SK-N-SH (cell line): ENCODE measurements at regions not wholly inside any gene's neighbourhood (a gene's known extent, or its start where the extent isn't known, plus 50 kb on each side); places are given as distances from the start of the nearest gene placed in this dataset.

Source experiments
- CTCF ChIA-PET: fragments of 300-600, 350-600 bp; formaldehyde crosslinking; extraction: SDS; loops from one replicate; lab custom pipeline; 2021; lab: Yijun Ruan, JAX
- POLR2A ChIA-PET: fragments of 350-600 bp; sonication (Branson Sonifier 250); formaldehyde crosslinking; extraction: SDS; loops from one replicate; lab custom pipeline; 2020; ENCODE audit warnings: antibody characterized with exemption, inconsistent platforms; lab: Yijun Ruan, JAX
- DNase-seq: peaks from one replicate; pipeline ENCODE4 v3.0.0; 2012
- H2AFZ ChIP-seq: fragments of 200-600 bp; sonication (generic); 2 replicates; pipeline ENCODE4 v1.8.1; 2016; ENCODE audit warnings: antibody characterized with exemption, mild to moderate bottlenecking, low read depth
- H3F3A ChIP-seq: fragments of 200-600 bp; sonication (generic); replicated peaks from 2 replicates; pipeline ENCODE3; 2016; ENCODE audit warnings: antibody characterized with exemption, mild to moderate bottlenecking; ENCODE audit not compliant: insufficient read depth
- H3K27ac ChIP-seq, 2 experiments: fragments of 200-500 bp in 1 of 2; fragments of 200-600 bp in 1 of 2; sonication (Bioruptor generic) in 1 of 2; sonication (generic), shearing (Covaris generic) in 1 of 2; 2 replicates each; pipeline versions ENCODE4 v1.5.1 to v1.6.1; 2014 to 2016; ENCODE audit warnings: low read depth in 2 of 2, inconsistent platforms in 1 of 2, low read length in 1 of 2, mild to moderate bottlenecking in 1 of 2, mixed read lengths in 1 of 2
- H3K27me3 ChIP-seq: fragments of 200-600 bp; sonication (generic), shearing (Covaris generic); 2 replicates; pipeline ENCODE4 v1.6.1; 2016; ENCODE audit warnings: mixed run types; ENCODE audit not compliant: insufficient read depth
- H3K36me3 ChIP-seq, 2 experiments: fragments of 200-500 bp in 1 of 2; fragments of 200-600 bp in 1 of 2; sonication (Bioruptor generic) in 1 of 2; sonication (generic) in 1 of 2; replicated peaks in 1 of 2; 2 replicates each; pipeline versions ENCODE3 to v1.5.1; 2014 to 2016; ENCODE audit warnings: low read length in 1 of 2, mild to moderate bottlenecking in 1 of 2; ENCODE audit not compliant: insufficient read depth in 2 of 2, control insufficient read depth in 1 of 2
- H3K4me1 ChIP-seq, 2 experiments: fragments of 200-500 bp in 1 of 2; fragments of 200-600 bp in 1 of 2; sonication (Bioruptor generic) in 1 of 2; sonication (generic), shearing (Covaris generic) in 1 of 2; 2 replicates each; pipeline versions ENCODE4 v1.5.1 to v1.6.1; 2014 to 2016; ENCODE audit warnings: low read depth in 1 of 2, low read length in 1 of 2, mixed run types in 1 of 2; ENCODE audit not compliant: insufficient read depth in 2 of 2, control insufficient read depth in 1 of 2
- H3K4me2 ChIP-seq: fragments of 200-600 bp; sonication (generic), shearing (Covaris generic); 2 replicates; pipeline ENCODE4 v1.6.1; 2017; ENCODE audit warnings: mixed run types
- H3K4me3 ChIP-seq, 2 experiments: fragments of 200-500 bp in 1 of 2; fragments of 200-600 bp in 1 of 2; sonication (Bioruptor generic) in 1 of 2; sonication (generic), shearing (Covaris generic) in 1 of 2; 2 replicates each; pipeline versions ENCODE4 v1.5.1 to v1.8.1; 2014 to 2016; ENCODE audit warnings: low read depth in 2 of 2, inconsistent platforms in 1 of 2, low read length in 1 of 2, mild to moderate bottlenecking in 1 of 2, mixed read lengths in 1 of 2, moderate library complexity in 1 of 2
- H3K79me2 ChIP-seq: fragments of 200-600 bp; sonication (generic); 2 replicates; pipeline ENCODE4 v1.8.1; 2017; ENCODE audit warnings: mild to moderate bottlenecking; ENCODE audit not compliant: insufficient read depth
- H3K9ac ChIP-seq: fragments of 200-600 bp; sonication (generic); 2 replicates; pipeline ENCODE4 v1.6.1; 2017; ENCODE audit warnings: mixed run types
- H3K9me2 ChIP-seq: fragments of 200-600 bp; sonication (generic); 2 replicates; pipeline ENCODE4 v1.6.1; 2017; ENCODE audit warnings: mixed run types
- H3K9me3 ChIP-seq: fragments of 200-600 bp; sonication (generic); 2 replicates; pipeline ENCODE4 v1.6.1; 2017; ENCODE audit warnings: mixed run types, mild to moderate bottlenecking, moderate library complexity
- H4K20me1 ChIP-seq: fragments of 200-600 bp; sonication (generic); 2 replicates; pipeline ENCODE4 v1.6.1; 2017; ENCODE audit warnings: mild to moderate bottlenecking, mixed run types; ENCODE audit not compliant: insufficient read depth
- CHD2 ChIP-seq: fragments of 150-350 bp; IDR thresholded peaks from 2 replicates; pipeline ENCODE4 v1.6.1; 2018; ENCODE audit warnings: low read length; ENCODE audit not compliant: partially characterized antibody
- ELF1 ChIP-seq: IDR thresholded peaks from 2 replicates; pipeline ENCODE4 v1.4.0; 2012
- FOSL2 ChIP-seq: IDR thresholded peaks from 2 replicates; pipeline ENCODE4 v1.4.0; 2012; ENCODE audit warnings: low read depth, mild to moderate bottlenecking, moderate library complexity, borderline replicate concordance
- FOXJ3 ChIP-seq: sonication (generic); formaldehyde crosslinking; IDR thresholded peaks from 2 replicates; pipeline ENCODE4 v1.5.1; 2020; ENCODE audit warnings: mild to moderate bottlenecking, missing genetic modification reagents
- GABPA ChIP-seq: IDR thresholded peaks from 2 replicates; pipeline ENCODE4 v1.4.0; 2012; ENCODE audit warnings: low read depth, mild to moderate bottlenecking
- GATA2 ChIP-seq: sonication (generic); formaldehyde crosslinking; IDR thresholded peaks from 2 replicates; pipeline ENCODE4 v1.5.0; 2020; ENCODE audit warnings: mild to moderate bottlenecking, missing genetic modification reagents
- JUND ChIP-seq: IDR thresholded peaks from 2 replicates; pipeline ENCODE4 v1.4.0; 2012
- NFIC ChIP-seq: IDR thresholded peaks from 2 replicates; pipeline ENCODE4 v1.4.0; 2012; ENCODE audit warnings: borderline replicate concordance
- NRF1 ChIP-seq: IDR thresholded peaks from 2 replicates; pipeline ENCODE4 v1.6.1; 2012; ENCODE audit warnings: low read depth, mild to moderate bottlenecking, low read length
- POLR2AphosphoS5 ChIP-seq: IDR thresholded peaks from 2 replicates; pipeline ENCODE4 v1.6.1; 2012; ENCODE audit warnings: low read depth, low read length
- RFX5 ChIP-seq: IDR thresholded peaks from 2 replicates; pipeline ENCODE4 v1.6.1; 2012; ENCODE audit warnings: mild to moderate bottlenecking, improper control_type of control experiment, low read length
- RXRA ChIP-seq: IDR thresholded peaks from 2 replicates; pipeline ENCODE4 v1.4.0; 2012; ENCODE audit warnings: low read depth, mild to moderate bottlenecking, borderline replicate concordance
- TAF1 ChIP-seq: IDR thresholded peaks from 2 replicates; pipeline ENCODE4 v1.6.1; 2012; ENCODE audit warnings: low read depth, mild to moderate bottlenecking, low read length, moderate library complexity, borderline replicate concordance
- TCF12 ChIP-seq: IDR thresholded peaks from 2 replicates; pipeline ENCODE4 v1.4.0; 2012
- WGBS: methylation state at CpG from one replicate; pipeline ENCODE4 v1.1.6; 2017; ENCODE audit warnings: low lambda C conversion rate; 5-methylcytosine and 5-hydroxymethylcytosine counted together
- TF ChIP-seq, protein P1 (sequence below): fragments of 200-600 bp; sonication (generic); IDR thresholded peaks from 2 replicates; pipeline ENCODE4 v1.6.1; 2017; ENCODE audit warnings: antibody characterized with exemption, mild to moderate bottlenecking, moderate library complexity
- TF ChIP-seq, protein P2 (sequence below): IDR thresholded peaks from 2 replicates; pipeline ENCODE4; 2012
- TF ChIP-seq, protein P3 (sequence below): IDR thresholded peaks from 2 replicates; pipeline ENCODE4 v1.4.0; 2012; ENCODE audit warnings: low read depth
- TF ChIP-seq, protein P4 (sequence below): IDR thresholded peaks from 2 replicates; pipeline ENCODE4 v1.6.1; 2012; ENCODE audit warnings: mild to moderate bottlenecking, low read depth, low read length, moderate library complexity
- TF ChIP-seq, protein P5 (sequence below): fragments of 150-350 bp; IDR thresholded peaks from 2 replicates; pipeline ENCODE4 v1.6.1; 2017; ENCODE audit warnings: antibody characterized with exemption, low read length, low read depth, borderline replicate concordance
- TF ChIP-seq, protein P6 (sequence below): fragments of 150-350 bp; IDR thresholded peaks from 2 replicates; pipeline ENCODE4 v1.6.1; 2016; ENCODE audit warnings: mild to moderate bottlenecking, low read depth, low read length

DNA sequence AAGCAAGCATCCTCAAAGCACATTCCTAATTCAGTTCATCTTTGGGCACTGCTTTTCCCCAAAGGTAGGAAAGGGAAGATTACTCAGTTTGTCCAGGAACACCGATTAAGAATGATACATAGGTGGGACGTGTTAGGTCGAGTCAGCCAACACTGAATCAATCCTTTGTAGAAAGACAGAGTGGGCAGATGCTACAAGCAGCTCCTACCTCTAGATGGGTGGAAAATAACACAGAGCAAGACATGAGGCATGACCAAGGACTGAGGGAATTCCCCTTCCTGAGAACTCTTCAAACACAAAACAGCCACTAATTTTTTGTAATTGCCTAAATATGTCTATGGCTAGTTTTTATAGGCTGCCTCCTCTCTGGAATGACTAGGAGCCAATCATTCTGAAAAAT, 331.7 kb downstream of the HNRNPD start:
- CTCF ChIA-PET: no interaction called here
- no peak overlapping the region for H2AFZ ChIP-seq
- H3K4me2 ChIP-seq: no peak overlapping the region
- peaks cover 31% of the 10 kb centered on the region for H3K27me3 ChIP-seq
- H3K4me3 ChIP-seq: no peak overlapping the region
- no peaks in the 10 kb centered on the region for H3K4me1 ChIP-seq
- H3K9me3 ChIP-seq: no peaks in the 10 kb centered on the region
- H3K36me3 ChIP-seq: no peaks in the 10 kb centered on the region
- H3F3A ChIP-seq: no peaks in the 10 kb centered on the region
- 4% methylated on average over 3 of the region's 3 CpGs for WGBS
- H3K27ac ChIP-seq: no peak overlapping the region
- no peak for DNase-seq
- POLR2A ChIA-PET: no interaction called here
- no peaks in the 10 kb centered on the region for H3K9me2 ChIP-seq
- H3K9ac ChIP-seq: no peak overlapping the region
- H4K20me1 ChIP-seq: no peaks in the 10 kb centered on the region
- H3K79me2 ChIP-seq: no peaks in the 10 kb centered on the region
- TF ChIP-seq TCF12: no peak
- no peak for TF ChIP-seq NFIC
- TF ChIP-seq, protein P1, sequence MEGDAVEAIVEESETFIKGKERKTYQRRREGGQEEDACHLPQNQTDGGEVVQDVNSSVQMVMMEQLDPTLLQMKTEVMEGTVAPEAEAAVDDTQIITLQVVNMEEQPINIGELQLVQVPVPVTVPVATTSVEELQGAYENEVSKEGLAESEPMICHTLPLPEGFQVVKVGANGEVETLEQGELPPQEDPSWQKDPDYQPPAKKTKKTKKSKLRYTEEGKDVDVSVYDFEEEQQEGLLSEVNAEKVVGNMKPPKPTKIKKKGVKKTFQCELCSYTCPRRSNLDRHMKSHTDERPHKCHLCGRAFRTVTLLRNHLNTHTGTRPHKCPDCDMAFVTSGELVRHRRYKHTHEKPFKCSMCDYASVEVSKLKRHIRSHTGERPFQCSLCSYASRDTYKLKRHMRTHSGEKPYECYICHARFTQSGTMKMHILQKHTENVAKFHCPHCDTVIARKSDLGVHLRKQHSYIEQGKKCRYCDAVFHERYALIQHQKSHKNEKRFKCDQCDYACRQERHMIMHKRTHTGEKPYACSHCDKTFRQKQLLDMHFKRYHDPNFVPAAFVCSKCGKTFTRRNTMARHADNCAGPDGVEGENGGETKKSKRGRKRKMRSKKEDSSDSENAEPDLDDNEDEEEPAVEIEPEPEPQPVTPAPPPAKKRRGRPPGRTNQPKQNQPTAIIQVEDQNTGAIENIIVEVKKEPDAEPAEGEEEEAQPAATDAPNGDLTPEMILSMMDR: no peak
- TF ChIP-seq, protein P2, sequence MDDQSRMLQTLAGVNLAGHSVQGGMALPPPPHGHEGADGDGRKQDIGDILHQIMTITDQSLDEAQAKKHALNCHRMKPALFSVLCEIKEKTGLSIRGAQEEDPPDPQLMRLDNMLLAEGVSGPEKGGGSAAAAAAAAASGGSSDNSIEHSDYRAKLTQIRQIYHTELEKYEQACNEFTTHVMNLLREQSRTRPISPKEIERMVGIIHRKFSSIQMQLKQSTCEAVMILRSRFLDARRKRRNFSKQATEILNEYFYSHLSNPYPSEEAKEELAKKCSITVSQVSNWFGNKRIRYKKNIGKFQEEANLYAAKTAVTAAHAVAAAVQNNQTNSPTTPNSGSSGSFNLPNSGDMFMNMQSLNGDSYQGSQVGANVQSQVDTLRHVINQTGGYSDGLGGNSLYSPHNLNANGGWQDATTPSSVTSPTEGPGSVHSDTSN: no peak
- TF ChIP-seq RXRA: no peak
- TF ChIP-seq GATA2 (CRISPR knock-in tag): no peak
- TF ChIP-seq ELF1: no peak
- TF ChIP-seq, protein P3, sequence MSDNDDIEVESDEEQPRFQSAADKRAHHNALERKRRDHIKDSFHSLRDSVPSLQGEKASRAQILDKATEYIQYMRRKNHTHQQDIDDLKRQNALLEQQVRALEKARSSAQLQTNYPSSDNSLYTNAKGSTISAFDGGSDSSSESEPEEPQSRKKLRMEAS: no peak
- TF ChIP-seq JUND: no peak
- no peak for TF ChIP-seq TAF1
- no peak for TF ChIP-seq FOXJ3 (CRISPR knock-in tag)
- no peak for TF ChIP-seq POLR2AphosphoS5
- TF ChIP-seq, protein P4, sequence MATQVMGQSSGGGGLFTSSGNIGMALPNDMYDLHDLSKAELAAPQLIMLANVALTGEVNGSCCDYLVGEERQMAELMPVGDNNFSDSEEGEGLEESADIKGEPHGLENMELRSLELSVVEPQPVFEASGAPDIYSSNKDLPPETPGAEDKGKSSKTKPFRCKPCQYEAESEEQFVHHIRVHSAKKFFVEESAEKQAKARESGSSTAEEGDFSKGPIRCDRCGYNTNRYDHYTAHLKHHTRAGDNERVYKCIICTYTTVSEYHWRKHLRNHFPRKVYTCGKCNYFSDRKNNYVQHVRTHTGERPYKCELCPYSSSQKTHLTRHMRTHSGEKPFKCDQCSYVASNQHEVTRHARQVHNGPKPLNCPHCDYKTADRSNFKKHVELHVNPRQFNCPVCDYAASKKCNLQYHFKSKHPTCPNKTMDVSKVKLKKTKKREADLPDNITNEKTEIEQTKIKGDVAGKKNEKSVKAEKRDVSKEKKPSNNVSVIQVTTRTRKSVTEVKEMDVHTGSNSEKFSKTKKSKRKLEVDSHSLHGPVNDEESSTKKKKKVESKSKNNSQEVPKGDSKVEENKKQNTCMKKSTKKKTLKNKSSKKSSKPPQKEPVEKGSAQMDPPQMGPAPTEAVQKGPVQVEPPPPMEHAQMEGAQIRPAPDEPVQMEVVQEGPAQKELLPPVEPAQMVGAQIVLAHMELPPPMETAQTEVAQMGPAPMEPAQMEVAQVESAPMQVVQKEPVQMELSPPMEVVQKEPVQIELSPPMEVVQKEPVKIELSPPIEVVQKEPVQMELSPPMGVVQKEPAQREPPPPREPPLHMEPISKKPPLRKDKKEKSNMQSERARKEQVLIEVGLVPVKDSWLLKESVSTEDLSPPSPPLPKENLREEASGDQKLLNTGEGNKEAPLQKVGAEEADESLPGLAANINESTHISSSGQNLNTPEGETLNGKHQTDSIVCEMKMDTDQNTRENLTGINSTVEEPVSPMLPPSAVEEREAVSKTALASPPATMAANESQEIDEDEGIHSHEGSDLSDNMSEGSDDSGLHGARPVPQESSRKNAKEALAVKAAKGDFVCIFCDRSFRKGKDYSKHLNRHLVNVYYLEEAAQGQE: no peak
- TF ChIP-seq, protein P5, sequence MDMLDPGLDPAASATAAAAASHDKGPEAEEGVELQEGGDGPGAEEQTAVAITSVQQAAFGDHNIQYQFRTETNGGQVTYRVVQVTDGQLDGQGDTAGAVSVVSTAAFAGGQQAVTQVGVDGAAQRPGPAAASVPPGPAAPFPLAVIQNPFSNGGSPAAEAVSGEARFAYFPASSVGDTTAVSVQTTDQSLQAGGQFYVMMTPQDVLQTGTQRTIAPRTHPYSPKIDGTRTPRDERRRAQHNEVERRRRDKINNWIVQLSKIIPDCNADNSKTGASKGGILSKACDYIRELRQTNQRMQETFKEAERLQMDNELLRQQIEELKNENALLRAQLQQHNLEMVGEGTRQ: no peak
- TF ChIP-seq RFX5: no peak
- TF ChIP-seq CHD2: no peak
- TF ChIP-seq, protein P6, sequence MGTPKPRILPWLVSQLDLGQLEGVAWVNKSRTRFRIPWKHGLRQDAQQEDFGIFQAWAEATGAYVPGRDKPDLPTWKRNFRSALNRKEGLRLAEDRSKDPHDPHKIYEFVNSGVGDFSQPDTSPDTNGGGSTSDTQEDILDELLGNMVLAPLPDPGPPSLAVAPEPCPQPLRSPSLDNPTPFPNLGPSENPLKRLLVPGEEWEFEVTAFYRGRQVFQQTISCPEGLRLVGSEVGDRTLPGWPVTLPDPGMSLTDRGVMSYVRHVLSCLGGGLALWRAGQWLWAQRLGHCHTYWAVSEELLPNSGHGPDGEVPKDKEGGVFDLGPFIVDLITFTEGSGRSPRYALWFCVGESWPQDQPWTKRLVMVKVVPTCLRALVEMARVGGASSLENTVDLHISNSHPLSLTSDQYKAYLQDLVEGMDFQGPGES: no peak
- TF ChIP-seq FOSL2: no peak
- no peak for TF ChIP-seq GABPA
- TF ChIP-seq NRF1: no peak
- TF ChIP-seq, all 33 proteins: peak for 0
